BE2C (cell line): ENCODE measurements at regions not wholly inside any gene's neighbourhood (a gene's known extent, or its start where the extent isn't known, plus 50 kb on each side); places are given as distances from the start of the nearest gene placed in this dataset.

Experiments used
- DNase-seq: peaks from one replicate; pipeline ENCODE4 v3.0.0-alpha.2; 2020
- H3K27me3 ChIP-seq: fragments of 250-450 bp; sonication (Bioruptor Pico); 2 replicates; pipeline ENCODE4 v1.5.1; 2020; ENCODE audit warnings: mild to moderate bottlenecking
- H3K36me3 ChIP-seq: fragments of 250-450 bp; sonication (Bioruptor Pico); 2 replicates; pipeline ENCODE4 v1.5.1; 2020; ENCODE audit warnings: mild to moderate bottlenecking
- H3K4me1 ChIP-seq: fragments of 250-450 bp; sonication (Bioruptor Pico); 2 replicates; pipeline ENCODE4 v1.5.1; 2020
- H3K4me3 ChIP-seq: 2 replicates; pipeline ENCODE4 v1.5.1; 2011; ENCODE audit warnings: low read depth, low read length
- H3K9me3 ChIP-seq: fragments of 250-450 bp; sonication (Bioruptor Pico); 2 replicates; pipeline ENCODE4 v1.5.1; 2020
- TF ChIP-seq, protein P1 (sequence below): IDR thresholded peaks from 2 replicates; pipeline ENCODE4 v1.5.1; 2012; ENCODE audit warnings: mild to moderate bottlenecking, low read depth, low read length

DNA sequence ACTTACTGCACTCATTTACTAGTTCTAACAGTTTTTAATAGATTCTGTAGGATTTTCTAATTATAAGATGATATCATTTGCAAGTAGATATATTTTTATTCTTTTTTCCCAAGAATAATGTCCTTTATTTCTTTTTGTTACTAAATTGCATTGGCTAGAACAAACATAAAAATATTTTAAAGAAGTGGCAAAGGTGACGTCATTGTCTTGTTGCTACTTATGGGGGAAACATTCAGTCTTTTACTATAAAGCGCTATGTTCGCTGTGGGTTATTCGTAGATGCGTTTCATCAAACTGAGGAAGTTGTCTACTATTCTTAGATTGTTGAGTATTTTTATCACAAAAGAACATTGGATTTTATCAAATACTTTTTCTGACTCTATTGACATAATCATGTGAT is 765.2 kb upstream of the POU3F3 start:
- Histone ChIP-seq H3K36me3 (no peaks in the 10 kb centered on the region), H3K4me3 (no peak overlapping the region), H3K27me3 (no peaks in the 10 kb centered on the region), H3K4me1 (no peaks in the 10 kb centered on the region), H3K9me3 (no peaks in the 10 kb centered on the region)
- TF ChIP-seq, protein P1, sequence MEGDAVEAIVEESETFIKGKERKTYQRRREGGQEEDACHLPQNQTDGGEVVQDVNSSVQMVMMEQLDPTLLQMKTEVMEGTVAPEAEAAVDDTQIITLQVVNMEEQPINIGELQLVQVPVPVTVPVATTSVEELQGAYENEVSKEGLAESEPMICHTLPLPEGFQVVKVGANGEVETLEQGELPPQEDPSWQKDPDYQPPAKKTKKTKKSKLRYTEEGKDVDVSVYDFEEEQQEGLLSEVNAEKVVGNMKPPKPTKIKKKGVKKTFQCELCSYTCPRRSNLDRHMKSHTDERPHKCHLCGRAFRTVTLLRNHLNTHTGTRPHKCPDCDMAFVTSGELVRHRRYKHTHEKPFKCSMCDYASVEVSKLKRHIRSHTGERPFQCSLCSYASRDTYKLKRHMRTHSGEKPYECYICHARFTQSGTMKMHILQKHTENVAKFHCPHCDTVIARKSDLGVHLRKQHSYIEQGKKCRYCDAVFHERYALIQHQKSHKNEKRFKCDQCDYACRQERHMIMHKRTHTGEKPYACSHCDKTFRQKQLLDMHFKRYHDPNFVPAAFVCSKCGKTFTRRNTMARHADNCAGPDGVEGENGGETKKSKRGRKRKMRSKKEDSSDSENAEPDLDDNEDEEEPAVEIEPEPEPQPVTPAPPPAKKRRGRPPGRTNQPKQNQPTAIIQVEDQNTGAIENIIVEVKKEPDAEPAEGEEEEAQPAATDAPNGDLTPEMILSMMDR: no peak
- no peak for DNase-seq

DNA sequence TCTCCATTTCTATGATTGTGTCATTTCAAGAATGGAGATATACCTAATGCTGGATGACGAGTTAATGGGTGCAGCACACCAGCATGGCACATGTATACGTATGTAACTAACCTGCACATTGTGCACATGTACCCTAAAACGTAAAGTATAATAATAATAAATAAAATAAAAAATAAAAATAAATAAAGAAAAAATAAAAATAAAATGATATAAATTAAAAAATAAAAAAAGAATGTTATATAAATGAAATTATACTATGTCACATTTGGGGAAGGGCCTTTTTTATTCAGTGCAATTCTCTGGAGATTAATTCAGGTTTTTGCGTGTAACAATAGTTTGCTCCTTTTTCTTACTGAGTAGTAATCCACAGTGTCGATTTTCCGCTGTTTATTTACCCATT is 763.5 kb upstream of the POU3F3 start:
- Histone ChIP-seq H3K9me3 (no peaks in the 10 kb centered on the region), H3K4me3 (no peak overlapping the region), H3K27me3 (no peaks in the 10 kb centered on the region), H3K36me3 (no peaks in the 10 kb centered on the region), H3K4me1 (no peaks in the 10 kb centered on the region)
- TF ChIP-seq, protein P1: no peak
- no peak for DNase-seq

DNA sequence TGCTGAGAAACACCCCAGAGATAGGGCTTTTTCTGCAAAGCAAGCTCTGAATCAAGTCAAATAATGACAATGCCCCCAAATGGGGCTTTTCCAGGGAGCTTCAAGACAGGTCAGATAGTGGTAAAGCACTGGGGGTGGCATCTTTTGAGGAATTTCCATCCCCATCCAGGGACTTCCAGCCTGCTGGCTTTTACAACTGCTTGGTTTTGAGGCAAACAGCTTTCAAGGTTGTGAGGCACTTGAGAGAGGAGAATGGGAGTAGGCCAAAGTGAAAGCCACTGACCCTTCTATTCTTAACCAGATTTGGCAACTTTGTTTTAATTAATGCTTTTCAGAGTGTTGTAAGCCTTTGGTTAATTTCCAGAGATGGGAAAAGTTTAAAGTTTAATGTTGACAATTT is 762.0 kb upstream of the POU3F3 start:
- Histone ChIP-seq H3K27me3 (no peaks in the 10 kb centered on the region), H3K9me3 (no peaks in the 10 kb centered on the region), H3K36me3 (no peaks in the 10 kb centered on the region), H3K4me3 (no peak overlapping the region), H3K4me1 (no peaks in the 10 kb centered on the region)
- TF ChIP-seq, protein P1: no peak
- no peak for DNase-seq

DNA sequence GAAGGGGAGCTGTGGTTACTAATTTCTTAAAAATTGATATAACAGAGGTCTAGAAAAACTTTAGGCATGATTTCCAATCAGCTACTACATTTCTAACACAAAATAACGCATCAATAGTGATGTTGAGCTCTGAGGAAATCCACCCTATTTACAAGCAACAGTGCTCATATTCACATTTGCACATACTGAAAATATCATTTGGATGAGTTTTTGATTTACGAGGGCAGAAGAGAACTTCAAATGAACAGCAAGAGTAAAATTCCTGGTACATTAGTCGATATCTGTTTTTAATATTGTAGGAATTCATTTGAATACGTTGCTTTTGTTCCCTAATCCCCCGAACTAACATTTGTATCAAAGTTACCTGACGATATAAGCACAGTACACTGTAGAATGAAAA is 761.0 kb upstream of the POU3F3 start:
- no peaks in the 10 kb centered on the region for H3K4me1 ChIP-seq
- no peaks in the 10 kb centered on the region for H3K9me3 ChIP-seq
- TF ChIP-seq, protein P1: no peak
- H3K4me3 ChIP-seq: no peak overlapping the region
- no peak for DNase-seq
- no peaks in the 10 kb centered on the region for H3K36me3 ChIP-seq
- H3K27me3 ChIP-seq: no peaks in the 10 kb centered on the region

DNA sequence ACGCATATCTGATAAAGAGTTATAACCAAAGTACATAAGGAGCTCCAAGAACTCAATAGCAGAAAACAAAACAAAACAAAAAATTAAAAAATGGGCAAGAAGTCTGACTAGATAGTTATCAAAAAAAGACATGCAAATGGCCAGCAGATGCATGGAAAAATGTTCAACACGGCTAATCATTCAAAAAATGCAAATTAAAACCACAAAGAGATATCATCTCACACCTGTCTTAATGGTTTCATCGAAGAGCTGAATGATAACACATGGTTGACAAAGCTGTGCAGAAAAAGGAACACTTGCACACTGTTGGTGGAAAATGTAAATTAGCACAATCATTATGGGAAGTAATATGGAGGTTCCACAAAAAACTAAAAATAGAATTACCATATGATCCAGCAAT is 751.3 kb upstream of the POU3F3 start:
- H3K27me3 ChIP-seq: no peaks in the 10 kb centered on the region
- H3K9me3 ChIP-seq: no peaks in the 10 kb centered on the region
- no peak for DNase-seq
- no peak overlapping the region for H3K4me3 ChIP-seq
- no peaks in the 10 kb centered on the region for H3K36me3 ChIP-seq
- TF ChIP-seq, protein P1: no peak
- H3K4me1 ChIP-seq: no peaks in the 10 kb centered on the region

DNA sequence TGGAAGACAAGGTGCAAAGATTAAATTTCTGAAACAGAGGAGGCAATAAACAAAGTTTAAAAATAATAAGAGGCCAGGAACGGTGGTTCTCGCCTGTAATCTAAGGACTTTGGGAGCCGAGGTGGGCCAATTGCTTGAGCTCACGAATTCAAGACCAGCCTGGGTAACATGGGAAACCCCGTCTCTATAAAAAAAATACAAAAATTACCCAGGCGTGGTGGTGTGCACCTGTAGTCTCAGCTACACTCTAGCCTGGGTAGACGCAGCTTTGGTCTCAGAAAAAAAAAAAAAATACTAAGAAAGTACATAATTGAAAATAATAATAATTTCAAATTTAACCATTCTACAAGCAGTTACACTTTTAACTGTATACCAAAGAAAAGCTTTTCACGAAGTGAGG is 744.6 kb upstream of the POU3F3 start:
- no peak overlapping the region for H3K4me3 ChIP-seq
- H3K9me3 ChIP-seq: no peaks in the 10 kb centered on the region
- TF ChIP-seq, protein P1: no peak
- no peaks in the 10 kb centered on the region for H3K27me3 ChIP-seq
- H3K4me1 ChIP-seq: no peaks in the 10 kb centered on the region
- no peak for DNase-seq
- no peaks in the 10 kb centered on the region for H3K36me3 ChIP-seq
